A673 (cell line): ENCODE measurements at regions not wholly inside any gene's neighbourhood (a gene's known extent, or its start where the extent isn't known, plus 50 kb on each side); places are given as distances from the start of the nearest gene placed in this dataset.

Experiments
- BruUV-seq: library from RNA; stranded (reverse); fragments of 400-500 nt; replicated peaks from 2 replicates; lab custom pipeline; 2021; lab: Mats Ljungman, UMichigan
- CTCF ChIA-PET: fragments of 300-600 bp; sonication (Branson Sonifier 250); formaldehyde crosslinking; loops from one replicate; lab custom pipeline; 2022; ENCODE audit warnings: antibody characterized with exemption; lab: Charles Lee
- POLR2A ChIA-PET: fragments of 300-600 bp; sonication (Branson Sonifier 250); formaldehyde crosslinking; loops from one replicate; lab custom pipeline; 2022; ENCODE audit warnings: antibody characterized with exemption; ENCODE audit not compliant: low non-redundant PET; lab: Charles Lee
- DNase-seq: peaks from one replicate; pipeline ENCODE4 v3.0.0-alpha.2; 2015; ENCODE audit warnings: low spot score
- H3K27ac ChIP-seq: fragments of 200-600 bp; sonication (generic); 2 replicates; pipeline ENCODE4 v1.5.1; 2016; ENCODE audit warnings: mixed run types, low read depth, mild to moderate bottlenecking, mixed read lengths, antibody characterized with exemption, low read length; ENCODE audit not compliant: poor library complexity, severe bottlenecking
- H3K27me3 ChIP-seq: fragments of 200-600 bp; sonication (generic); replicated peaks from 2 replicates; pipeline ENCODE4 v1.6.1; 2017; ENCODE audit warnings: mixed run types, low read depth, mild to moderate bottlenecking, mixed read lengths, antibody characterized with exemption, low read length; ENCODE audit not compliant: insufficient read depth, poor library complexity
- H3K36me3 ChIP-seq: fragments of 200-600 bp; sonication (generic); 2 replicates; pipeline ENCODE4 v1.6.1; 2016; ENCODE audit warnings: mixed run types, mild to moderate bottlenecking, mixed read lengths, antibody characterized with exemption, low read length; ENCODE audit not compliant: insufficient read depth, poor library complexity, severe bottlenecking
- H3K4me1 ChIP-seq: fragments of 200-600 bp; sonication (generic); 2 replicates; pipeline ENCODE4 v1.6.1; 2017; ENCODE audit warnings: mixed run types, mild to moderate bottlenecking, mixed read lengths, antibody characterized with exemption, low read length; ENCODE audit not compliant: insufficient read depth, poor library complexity, severe bottlenecking
- H3K4me3 ChIP-seq: fragments of 200-600 bp; sonication (generic); 2 replicates; pipeline ENCODE4 v1.5.1; 2016; ENCODE audit warnings: low read depth, mixed run types, mild to moderate bottlenecking, mixed read lengths, low read length; ENCODE audit not compliant: poor library complexity, severe bottlenecking
- H3K9me3 ChIP-seq: fragments of 200-600 bp; sonication (generic); 2 replicates; pipeline ENCODE4 v1.6.1; 2016; ENCODE audit warnings: mixed run types, low read depth, mild to moderate bottlenecking, mixed read lengths, antibody characterized with exemption, low read length; ENCODE audit not compliant: poor library complexity, severe bottlenecking
- CTCF ChIP-seq: fragments of 300-800, 200-600 bp; sonication (generic); conservative IDR thresholded peaks from 2 replicates; pipeline ENCODE4 v1.5.1; 2017; ENCODE audit warnings: low read depth, mild to moderate bottlenecking, antibody characterized with exemption, low read length, moderate library complexity, mixed read lengths
- EZH2 ChIP-seq: fragments of 200-600 bp; sonication (generic); IDR thresholded peaks from 2 replicates; pipeline ENCODE4 v1.6.1; 2017; ENCODE audit warnings: borderline replicate concordance, low read depth, mild to moderate bottlenecking, mixed read lengths, antibody characterized with exemption, low read length; ENCODE audit not compliant: poor library complexity, severe bottlenecking
- intact Hi-C: fragments of 100-400 bp; cut with micrococcal nuclease; formaldehyde crosslinking; loops from one replicate; pipeline ENCODE4 v1.10.0; 2022; ENCODE audit not compliant: unreplicated experiment

- Histone ChIP-seq H3K36me3 (no peaks in the 10 kb centered on the region), H3K4me1 (peaks cover 3% of the 10 kb centered on the region), H3K9me3 (no peaks in the 10 kb centered on the region), H3K27me3 (peaks cover 28% of the 10 kb centered on the region), H3K4me3 (no peak overlapping the region), H3K27ac (no peak overlapping the region)
- TF ChIP-seq CTCF (no peak), EZH2 (no peak)
- intact Hi-C loops, result no loop called here
- CTCF ChIA-PET, result no interaction called here
- no TSS peak for BruUV-seq
- POLR2A ChIA-PET, result no interaction called here
- DNase-seq, result no peak
These were observed 87.5 kb downstream of the RWDD3 start for GRCh38 chr1:95321531-95321930.

GRCh38 chr1:95323123-95323522 is 89.1 kb downstream of the RWDD3 start:
- H3K4me3 ChIP-seq, result no peak overlapping the region
- peaks cover 32% of the 10 kb centered on the region for H3K27me3 ChIP-seq
- no TSS peak for BruUV-seq
- ChIA-PET CTCF (no interaction called here), POLR2A (no interaction called here)
- no peak for TF ChIP-seq CTCF
- TF ChIP-seq EZH2, result no peak
- DNase-seq, result peak; percentile 32
- no peak overlapping the region for H3K27ac ChIP-seq
- H3K4me1 ChIP-seq, result peaks cover 3% of the 10 kb centered on the region
- no peaks in the 10 kb centered on the region for H3K36me3 ChIP-seq
- intact Hi-C loops, result no loop called here
- no peaks in the 10 kb centered on the region for H3K9me3 ChIP-seq

- TF ChIP-seq CTCF (no peak), EZH2 (no peak)
- Histone ChIP-seq H3K4me1 (peaks cover 3% of the 10 kb centered on the region), H3K4me3 (no peak overlapping the region), H3K36me3 (no peaks in the 10 kb centered on the region), H3K27me3 (peaks cover 27% of the 10 kb centered on the region), H3K9me3 (no peaks in the 10 kb centered on the region), H3K27ac (no peak overlapping the region)
- POLR2A ChIA-PET, result no interaction called here
- no peak for DNase-seq
- CTCF ChIA-PET, result no interaction called here
- no TSS peak for BruUV-seq
- intact Hi-C loops, result no loop called here
These were observed 91.3 kb downstream of the RWDD3 start for GRCh38 chr1:95325349-95325748.
